ENCODE measurements at regions not wholly inside any gene's neighbourhood (a gene's known extent, or its start where the extent isn't known, plus 50 kb on each side); places are given as distances from the start of the nearest gene placed in this dataset.

DNA sequence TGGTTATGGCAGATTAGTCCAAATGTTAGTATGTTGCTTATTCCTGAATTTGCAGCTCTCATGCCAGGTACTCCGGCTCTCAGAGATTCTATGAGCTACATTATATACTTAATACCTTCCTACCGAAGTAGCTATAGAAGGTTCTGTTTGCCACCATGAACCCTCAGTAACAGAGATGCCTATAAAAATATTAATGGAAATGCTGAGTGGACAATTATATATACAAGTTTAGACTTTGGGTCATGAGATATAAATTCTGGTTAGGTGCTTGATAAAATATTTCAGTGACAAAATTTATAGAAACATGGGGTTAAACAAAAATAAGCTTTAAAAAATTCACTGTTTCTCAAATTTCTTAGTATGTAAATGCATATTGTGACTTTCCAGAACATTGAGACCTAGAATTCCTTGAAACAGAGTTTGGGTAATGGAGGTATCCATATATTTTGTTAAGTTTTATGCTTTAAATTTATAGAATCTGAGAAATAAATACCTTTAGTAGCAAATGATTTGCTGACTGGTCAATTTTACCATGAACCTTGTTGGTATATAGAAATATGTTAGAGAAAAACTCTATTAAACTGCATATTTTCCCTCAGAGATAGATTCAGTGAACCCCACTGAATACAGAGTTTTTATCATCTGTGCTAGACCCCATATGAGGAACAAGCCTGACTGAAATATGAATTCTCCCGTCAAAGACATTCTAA lies 533.5 kb downstream of the SH2D4B start:
- DNase-seq: no peak
- ATAC-seq: no peak
- no peaks in the 10 kb centered on the region for H3K4me1 ChIP-seq (ENCODE audit: control insufficient read depth, insufficient read depth, low read length)
- no peaks in the 10 kb centered on the region for H3K27me3 ChIP-seq (ENCODE audit: control insufficient read depth, insufficient read depth)
- intact Hi-C loops (cut with DNase I): no loop called here
- 87% methylated on average over 3 of the region's 3 CpGs for WGBS
- no peak overlapping the region for H3K4me3 ChIP-seq (ENCODE audit: low read length)
- H3K9me3 ChIP-seq (ENCODE audit: control insufficient read depth, low read length): no peaks in the 10 kb centered on the region
- no peak overlapping the region for H3K27ac ChIP-seq (ENCODE audit: low read length)

DNA sequence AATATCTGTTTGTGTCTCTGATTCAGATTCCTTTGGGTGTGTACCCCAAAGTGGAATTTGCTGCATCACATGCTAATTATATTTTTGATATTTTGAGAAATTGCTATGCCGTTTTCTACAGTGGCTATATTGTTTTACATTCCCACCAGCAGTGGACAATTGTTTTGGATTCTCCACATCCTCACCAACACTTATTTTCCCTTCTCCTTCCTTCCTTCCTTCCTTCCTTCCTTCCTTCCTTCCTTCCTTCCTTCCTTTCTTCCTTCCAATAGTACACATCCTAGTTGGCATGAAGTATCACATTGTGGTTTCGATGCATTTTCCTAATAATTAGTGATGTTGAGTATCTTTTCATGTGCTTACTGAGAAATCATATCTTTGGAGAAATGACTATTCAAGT lies 535.5 kb downstream of the SH2D4B start:
- Histone ChIP-seq H3K4me1 (ENCODE audit: control insufficient read depth, insufficient read depth, low read length) (no peaks in the 10 kb centered on the region), H3K4me3 (ENCODE audit: low read length) (no peak overlapping the region), H3K27me3 (ENCODE audit: control insufficient read depth, insufficient read depth) (no peaks in the 10 kb centered on the region), H3K27ac (ENCODE audit: low read length) (no peak overlapping the region), H3K9me3 (ENCODE audit: control insufficient read depth, low read length) (no peaks in the 10 kb centered on the region)
- ATAC-seq (no peak), DNase-seq (no peak)
- intact Hi-C loops (cut with DNase I): no loop called here
- 67% methylated on average over 2 of the region's 2 CpGs for WGBS

DNA sequence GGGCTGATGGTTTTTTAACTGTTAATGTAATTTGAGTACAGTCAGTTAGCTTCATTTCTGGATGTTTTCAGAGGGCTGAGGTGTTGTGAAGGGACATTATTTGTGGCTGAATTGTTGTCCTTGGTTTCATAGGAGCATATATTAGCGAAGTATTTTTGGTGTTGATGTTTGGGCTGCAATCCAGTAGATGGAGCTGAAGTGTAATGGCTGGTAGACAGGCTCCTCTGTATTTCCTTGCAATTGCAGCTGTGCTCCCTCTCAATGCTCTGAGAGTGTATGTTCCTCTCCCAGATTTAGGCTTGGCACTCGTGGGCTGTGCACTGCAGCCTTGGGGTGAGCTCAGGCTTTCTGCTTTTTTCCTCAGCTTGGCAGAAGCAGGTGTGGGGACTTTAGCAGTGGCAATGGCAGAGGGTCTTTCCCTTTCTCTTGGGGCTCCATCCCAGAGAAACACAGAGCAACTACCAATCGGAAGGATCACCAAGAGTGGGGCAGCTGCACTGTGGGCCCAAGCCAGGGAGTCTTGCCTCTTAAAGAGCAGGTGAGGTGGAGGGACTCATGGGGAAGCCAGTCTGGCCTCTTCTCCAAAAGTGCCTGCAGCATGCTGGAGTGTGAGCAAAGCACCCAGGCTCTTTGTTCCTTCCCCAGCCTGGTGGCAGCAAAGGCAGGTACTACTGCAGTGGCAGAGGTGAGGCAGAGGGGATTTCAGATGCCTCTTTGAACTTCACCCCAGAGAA lies 544.4 kb downstream of the SH2D4B start:
- H3K27ac ChIP-seq (ENCODE audit: low read length): no peak overlapping the region
- intact Hi-C loops (cut with DNase I): no loop called here
- no peak for ATAC-seq
- no peak overlapping the region for H3K4me3 ChIP-seq (ENCODE audit: low read length)
- DNase-seq: no peak
- WGBS: 77% methylated on average over 3 of the region's 3 CpGs
- no peaks in the 10 kb centered on the region for H3K4me1 ChIP-seq (ENCODE audit: control insufficient read depth, insufficient read depth, low read length)
- no peaks in the 10 kb centered on the region for H3K9me3 ChIP-seq (ENCODE audit: control insufficient read depth, low read length)
- no peaks in the 10 kb centered on the region for H3K27me3 ChIP-seq (ENCODE audit: control insufficient read depth, insufficient read depth)

DNA sequence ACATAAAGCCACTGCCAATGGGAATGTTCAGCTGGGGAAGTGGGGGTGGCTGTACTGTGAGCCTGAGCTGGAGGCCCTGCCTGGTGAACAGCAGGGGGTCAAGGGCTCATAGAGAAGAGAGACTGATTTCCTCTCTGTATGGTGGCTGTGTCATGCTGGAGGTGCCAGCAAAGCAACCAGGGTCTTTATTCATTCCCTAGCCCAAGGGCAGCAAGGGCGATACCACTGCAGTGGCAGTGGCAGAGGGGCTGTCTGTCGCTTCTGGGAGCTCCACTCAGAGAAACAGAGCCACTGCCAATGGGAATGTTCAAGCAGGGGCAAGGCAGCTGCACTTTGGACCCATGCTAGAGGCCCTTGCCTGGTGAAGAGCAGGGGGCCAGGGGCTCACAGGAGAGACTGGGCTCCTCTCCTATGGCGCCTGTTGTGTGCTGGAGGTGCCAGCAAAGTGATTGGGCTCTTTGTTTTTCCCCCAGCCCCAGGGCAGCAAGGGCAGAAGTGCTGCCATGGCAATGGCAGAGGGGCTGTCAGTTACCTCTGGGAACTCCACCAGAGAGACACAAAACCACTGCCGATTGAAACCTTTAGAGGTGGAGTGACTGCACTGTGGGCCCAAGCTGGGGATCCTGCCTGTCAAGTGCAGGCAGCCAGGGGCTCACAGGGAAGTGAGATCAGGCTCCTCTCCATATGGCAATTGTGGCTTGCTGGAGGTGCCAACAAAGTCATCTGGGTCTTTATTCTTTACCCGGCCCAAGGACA lies 545.1 kb downstream of the SH2D4B start:
- WGBS: 74% methylated on average over 5 of the region's 5 CpGs

DNA sequence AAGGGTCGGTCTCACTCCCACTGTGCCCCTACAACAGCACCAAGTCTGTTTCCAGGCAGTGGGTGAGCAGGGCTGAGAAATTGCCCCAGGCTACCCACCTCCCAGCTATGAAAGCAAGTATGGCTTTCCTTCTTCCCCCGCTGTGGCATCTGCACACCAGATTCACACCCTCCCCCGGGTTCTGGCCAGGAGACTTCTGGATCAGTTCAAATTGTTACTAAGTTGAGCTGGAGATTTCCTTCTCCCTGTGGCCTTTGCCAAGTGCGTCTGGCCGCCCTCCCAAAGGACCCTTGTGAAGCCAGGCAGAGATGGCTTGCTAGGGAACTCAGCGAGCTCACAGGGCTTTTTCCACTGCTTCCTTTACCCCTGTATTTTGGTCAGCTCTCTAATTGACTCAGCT lies 555.4 kb downstream of the SH2D4B start:
- H3K9me3 ChIP-seq (ENCODE audit: control insufficient read depth, low read length): no peaks in the 10 kb centered on the region
- H3K27me3 ChIP-seq (ENCODE audit: control insufficient read depth, insufficient read depth): no peaks in the 10 kb centered on the region
- intact Hi-C loops (cut with DNase I): no loop called here
- 77% methylated on average over 6 of the region's 6 CpGs for WGBS
- no peak overlapping the region for H3K4me3 ChIP-seq (ENCODE audit: low read length)
- H3K27ac ChIP-seq (ENCODE audit: low read length): no peak overlapping the region
- no peak for ATAC-seq
- no peaks in the 10 kb centered on the region for H3K4me1 ChIP-seq (ENCODE audit: control insufficient read depth, insufficient read depth, low read length)
- no peak for DNase-seq

More for the DNA sequence above, 545.1 kb downstream of the SH2D4B start:
- intact Hi-C loops (cut with DNase I): no loop called here
- DNase-seq: no peak
- Histone ChIP-seq H3K9me3 (ENCODE audit: control insufficient read depth, low read length) (no peaks in the 10 kb centered on the region), H3K4me3 (ENCODE audit: low read length) (no peak overlapping the region), H3K27ac (ENCODE audit: low read length) (no peak overlapping the region), H3K27me3 (ENCODE audit: control insufficient read depth, insufficient read depth) (no peaks in the 10 kb centered on the region), H3K4me1 (ENCODE audit: control insufficient read depth, insufficient read depth, low read length) (no peaks in the 10 kb centered on the region)
- ATAC-seq: no peak

DNA sequence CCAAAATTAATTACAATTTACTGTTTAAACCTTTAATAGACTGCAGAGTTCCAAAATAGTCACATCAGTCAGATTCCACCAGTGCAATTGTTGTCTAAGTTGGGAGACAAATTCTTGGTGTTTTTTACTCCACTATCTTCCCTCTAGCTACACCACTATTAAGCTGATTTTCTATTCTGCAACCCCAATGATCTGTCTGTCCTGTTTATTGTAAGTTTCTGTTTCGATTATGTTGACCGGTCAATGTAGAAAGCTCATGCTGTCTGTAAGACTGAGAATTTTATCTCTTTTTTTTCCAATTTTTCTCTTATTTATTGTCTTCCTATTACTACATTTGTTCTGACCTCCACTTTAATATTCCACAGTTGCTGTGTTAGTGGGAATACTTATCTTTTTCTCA lies 557.5 kb downstream of the SH2D4B start:
- WGBS: 85% methylated on average over 2 of the region's 2 CpGs
- H3K9me3 ChIP-seq (ENCODE audit: control insufficient read depth, low read length): no peaks in the 10 kb centered on the region
- ATAC-seq (no peak), DNase-seq (no peak)
- H3K27ac ChIP-seq (ENCODE audit: low read length): no peak overlapping the region
- H3K4me3 ChIP-seq (ENCODE audit: low read length): no peak overlapping the region
- H3K4me1 ChIP-seq (ENCODE audit: control insufficient read depth, insufficient read depth, low read length): no peaks in the 10 kb centered on the region
- no peaks in the 10 kb centered on the region for H3K27me3 ChIP-seq (ENCODE audit: control insufficient read depth, insufficient read depth)
- intact Hi-C loops (cut with DNase I): no loop called here

DNA sequence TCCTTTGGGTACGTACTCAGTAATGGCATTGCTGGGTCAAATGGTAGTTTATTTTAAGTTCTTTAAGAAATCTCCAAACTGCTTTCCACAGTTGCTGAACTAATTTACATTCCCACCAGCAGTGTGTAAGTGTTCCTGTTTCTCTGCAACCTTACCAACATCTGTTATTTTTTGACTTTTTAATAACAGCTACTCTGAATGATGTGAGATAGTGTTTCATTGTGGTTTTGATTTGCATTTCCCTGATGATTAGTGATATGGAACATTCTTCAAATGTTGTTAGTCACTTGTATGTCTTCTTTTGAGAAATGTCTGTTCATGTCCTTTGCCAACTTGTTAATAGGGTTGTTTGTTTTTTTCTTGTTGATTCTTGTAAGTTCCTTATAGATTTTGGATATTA lies 558.9 kb downstream of the SH2D4B start:
- no peak overlapping the region for H3K4me3 ChIP-seq (ENCODE audit: low read length)
- no peaks in the 10 kb centered on the region for H3K9me3 ChIP-seq (ENCODE audit: control insufficient read depth, low read length)
- no peaks in the 10 kb centered on the region for H3K4me1 ChIP-seq (ENCODE audit: control insufficient read depth, insufficient read depth, low read length)
- no peaks in the 10 kb centered on the region for H3K27me3 ChIP-seq (ENCODE audit: control insufficient read depth, insufficient read depth)
- ATAC-seq: no peak
- 78% methylated on average over 1 of the region's 1 CpG for WGBS
- intact Hi-C loops (cut with DNase I): no loop called here
- H3K27ac ChIP-seq (ENCODE audit: low read length): no peak overlapping the region
- DNase-seq: no peak

DNA sequence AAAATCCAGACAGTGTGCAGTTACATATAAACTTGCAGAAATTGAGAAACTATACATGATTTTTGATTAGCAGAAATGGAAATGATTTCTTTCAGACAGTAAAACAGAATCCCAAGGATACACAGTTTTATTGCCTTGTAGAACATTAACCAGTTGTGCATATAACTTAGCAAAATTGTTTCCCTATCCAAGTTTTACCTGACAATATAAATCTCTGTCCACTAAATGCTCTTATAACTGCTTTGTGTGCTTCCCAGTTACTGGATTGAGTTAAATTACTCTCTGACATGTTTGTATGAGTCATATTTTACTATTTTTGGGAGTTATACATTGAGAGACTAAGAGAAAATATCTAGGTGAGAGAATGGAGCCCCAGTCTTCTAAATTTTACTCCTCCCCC lies 563.4 kb downstream of the SH2D4B start:
- intact Hi-C loops (cut with DNase I): no loop called here
- Histone ChIP-seq H3K4me1 (ENCODE audit: control insufficient read depth, insufficient read depth, low read length) (no peaks in the 10 kb centered on the region), H3K27me3 (ENCODE audit: control insufficient read depth, insufficient read depth) (no peaks in the 10 kb centered on the region), H3K9me3 (ENCODE audit: control insufficient read depth, low read length) (no peaks in the 10 kb centered on the region), H3K27ac (ENCODE audit: low read length) (no peak overlapping the region), H3K4me3 (ENCODE audit: low read length) (no peak overlapping the region)
- no peak for DNase-seq
- no peak for ATAC-seq

DNA sequence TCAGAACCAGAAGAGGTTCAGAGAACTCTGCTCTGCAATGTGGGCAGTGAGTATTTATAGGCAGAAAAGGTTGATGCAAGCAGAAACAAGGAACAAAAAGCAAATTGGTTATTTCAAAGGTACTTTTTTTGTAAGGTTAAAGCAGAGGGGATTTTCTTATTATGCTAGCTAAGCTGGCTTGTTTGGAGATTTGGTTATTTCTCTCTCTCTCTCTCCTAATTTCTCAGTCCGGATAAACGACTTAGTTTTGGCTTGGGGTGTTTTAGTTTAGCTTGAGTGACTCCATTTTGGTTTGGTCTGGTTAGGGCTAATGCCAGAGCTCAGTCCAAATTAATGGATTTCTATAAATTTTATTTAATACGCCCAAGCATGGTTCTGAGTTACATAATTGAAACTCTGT lies 566.8 kb downstream of the SH2D4B start:
- ATAC-seq (no peak), DNase-seq (no peak)
- no peak overlapping the region for H3K27ac ChIP-seq (ENCODE audit: low read length)
- H3K9me3 ChIP-seq (ENCODE audit: control insufficient read depth, low read length): no peaks in the 10 kb centered on the region
- WGBS: 80% methylated on average over 3 of the region's 3 CpGs
- no peaks in the 10 kb centered on the region for H3K4me1 ChIP-seq (ENCODE audit: control insufficient read depth, insufficient read depth, low read length)
- intact Hi-C loops (cut with DNase I): no loop called here
- H3K4me3 ChIP-seq (ENCODE audit: low read length): no peak overlapping the region
- no peaks in the 10 kb centered on the region for H3K27me3 ChIP-seq (ENCODE audit: control insufficient read depth, insufficient read depth)

DNA sequence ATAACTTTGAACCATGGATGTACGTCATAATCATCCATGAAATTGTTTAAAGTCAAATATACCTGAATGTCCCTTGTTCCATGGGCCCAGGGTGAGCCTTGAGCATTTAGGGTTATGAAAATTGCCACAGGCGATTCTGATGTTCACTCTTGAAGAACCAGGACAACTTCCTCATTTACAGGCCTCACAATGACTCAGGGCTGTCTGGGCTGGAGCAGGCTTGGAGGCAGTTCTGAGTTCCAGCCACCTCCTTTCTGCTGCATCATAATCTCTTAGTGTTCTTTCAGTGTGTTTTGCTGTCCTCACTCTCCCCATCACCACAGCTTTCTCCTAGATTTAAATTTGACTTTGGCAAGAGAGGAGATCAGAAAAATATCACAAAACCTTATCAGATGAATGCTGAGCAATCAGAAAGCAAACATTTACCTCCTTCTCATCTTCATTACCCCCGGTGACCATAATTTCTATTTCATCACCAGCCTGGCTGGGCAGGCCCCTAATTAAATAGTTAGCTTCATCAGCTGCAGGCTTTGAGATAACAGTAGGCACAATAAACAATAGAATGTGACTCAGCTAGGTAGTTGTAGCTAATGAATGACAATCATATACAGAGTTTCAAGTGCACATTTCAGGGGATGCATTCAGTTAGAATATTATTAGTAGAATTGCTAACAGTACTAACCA lies 571.0 kb downstream of the SH2D4B start:
- Histone ChIP-seq H3K4me3 (ENCODE audit: low read length) (no peak overlapping the region), H3K4me1 (ENCODE audit: control insufficient read depth, insufficient read depth, low read length) (no peaks in the 10 kb centered on the region), H3K27me3 (ENCODE audit: control insufficient read depth, insufficient read depth) (no peaks in the 10 kb centered on the region), H3K27ac (ENCODE audit: low read length) (no peak overlapping the region), H3K9me3 (ENCODE audit: control insufficient read depth, low read length) (no peaks in the 10 kb centered on the region)
- DNase-seq (no peak), ATAC-seq (no peak)
- intact Hi-C loops (cut with DNase I): no loop called here
- WGBS: 61% methylated on average over 3 of the region's 3 CpGs

DNA sequence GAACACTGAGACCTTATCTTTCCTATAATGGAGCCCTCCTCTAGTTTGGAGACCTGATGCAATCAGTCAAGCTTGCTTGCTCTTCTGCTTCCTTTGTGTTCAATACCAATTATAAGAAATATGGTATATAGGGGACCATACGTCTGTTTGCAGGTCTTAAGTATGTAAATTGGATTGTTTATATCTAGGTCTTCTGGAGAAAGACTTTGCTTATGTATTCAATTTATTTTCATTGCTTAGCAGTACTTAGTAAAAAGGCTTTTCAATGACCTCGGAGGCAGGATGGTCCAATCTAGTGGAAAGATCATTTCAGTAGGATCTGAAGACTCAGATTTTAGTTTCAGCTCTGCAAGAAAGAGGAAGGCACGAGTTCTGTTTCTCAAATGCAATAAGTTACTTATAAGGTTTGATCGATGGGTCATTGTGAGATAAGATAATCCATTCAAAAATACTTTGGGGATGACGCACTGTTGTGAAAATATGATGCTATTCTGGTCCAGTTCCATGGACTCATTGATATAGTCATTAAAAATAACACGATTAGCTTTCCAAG lies 571.6 kb downstream of the SH2D4B start:
- H3K27ac ChIP-seq (ENCODE audit: low read length): no peak overlapping the region
- WGBS: 72% methylated on average over 6 of the region's 6 CpGs
- DNase-seq (no peak), ATAC-seq (no peak)
- no peaks in the 10 kb centered on the region for H3K27me3 ChIP-seq (ENCODE audit: control insufficient read depth, insufficient read depth)
- intact Hi-C loops (cut with DNase I): no loop called here
- no peaks in the 10 kb centered on the region for H3K9me3 ChIP-seq (ENCODE audit: control insufficient read depth, low read length)
- H3K4me1 ChIP-seq (ENCODE audit: control insufficient read depth, insufficient read depth, low read length): no peaks in the 10 kb centered on the region
- no peak overlapping the region for H3K4me3 ChIP-seq (ENCODE audit: low read length)

All from right cardiac atrium (tissue), 5 donors.